HG03045 (cell line): ENCODE measurements at regions not wholly inside any gene's neighbourhood (a gene's known extent, or its start where the extent isn't known, plus 50 kb on each side); places are given as distances from the start of the nearest gene placed in this dataset.
"Not testable (repeated sequence)": the region's sequence is repeated elsewhere in the genome, so short reads cannot be mapped to it uniquely, and the experiment has no call there.

ENCODE experiments used
- ATAC-seq: cut with Tn5 transposase; IDR thresholded peaks from one replicate; pipeline ENCODE4 v1.9.1; 2021; ENCODE audit warnings: mild to moderate bottlenecking, moderate library complexity; ENCODE audit not compliant: unreplicated experiment

GRCh38 chr20:11691766-11692165 lies 225.9 kb upstream of the BTBD3 start:
- no peak for ATAC-seq

GRCh38 chr20:11692567-11692966 lies 225.1 kb upstream of the BTBD3 start:
- ATAC-seq, result no peak

GRCh38 chr20:11694467-11694866 lies 223.2 kb upstream of the BTBD3 start:
- no peak for ATAC-seq

GRCh38 chr20:11697055-11697454 lies 220.6 kb upstream of the BTBD3 start:
- ATAC-seq, result no peak

GRCh38 chr20:11697646-11698045 lies 220.0 kb upstream of the BTBD3 start:
- no peak for ATAC-seq

GRCh38 chr20:11698124-11698523 lies 219.6 kb upstream of the BTBD3 start:
- no peak for ATAC-seq

- ATAC-seq, result no peak
Observed at GRCh38 chr20:11700831-11701230, 216.9 kb upstream of the BTBD3 start.

GRCh38 chr20:11702721-11703518 lies 214.8 kb upstream of the BTBD3 start:
- ATAC-seq, result no peak

- ATAC-seq, result no peak
Observed at GRCh38 chr20:11705512-11705911, 212.2 kb upstream of the BTBD3 start.

GRCh38 chr20:11708223-11708622 lies 209.5 kb upstream of the BTBD3 start:
- not testable (repeated sequence) for ATAC-seq

- ATAC-seq, result no peak
Observed at GRCh38 chr20:11711214-11711613, 206.5 kb upstream of the BTBD3 start.

- no peak for ATAC-seq
Observed at GRCh38 chr20:11712639-11713160, 205.0 kb upstream of the BTBD3 start.

- ATAC-seq, result no peak
Observed at GRCh38 chr20:11714886-11715285, 202.8 kb upstream of the BTBD3 start.

- ATAC-seq, result no peak
Observed at GRCh38 chr20:11716239-11716944, 201.3 kb upstream of the BTBD3 start.

GRCh38 chr20:11716945-11717248 lies 200.8 kb upstream of the BTBD3 start:
- no peak for ATAC-seq

- no peak for ATAC-seq
Observed at GRCh38 chr20:11717562-11717961, 200.1 kb upstream of the BTBD3 start.

GRCh38 chr20:11718474-11719094 lies 199.1 kb upstream of the BTBD3 start:
- no peak for ATAC-seq

GRCh38 chr20:11719153-11719552 lies 198.5 kb upstream of the BTBD3 start:
- no peak for ATAC-seq

GRCh38 chr20:11721411-11721810 lies 196.3 kb upstream of the BTBD3 start:
- ATAC-seq, result no peak

- ATAC-seq, result no peak
Observed at GRCh38 chr20:11724097-11724496, 193.6 kb upstream of the BTBD3 start.

- no peak for ATAC-seq
Observed at GRCh38 chr20:11726026-11726425, 191.7 kb upstream of the BTBD3 start.

- ATAC-seq, result no peak
Observed at GRCh38 chr20:11727708-11728107, 190.0 kb upstream of the BTBD3 start.
